Osteoblast (primary cell): ENCODE measurements at regions not wholly inside any gene's neighbourhood (a gene's known extent, or its start where the extent isn't known, plus 50 kb on each side); places are given as distances from the start of the nearest gene placed in this dataset.

ENCODE experiments used
- DNase-seq: peaks from one replicate; pipeline ENCODE4 v3.0.0; 2011; ENCODE audit warnings: low spot score, mixed read lengths; ENCODE audit not compliant: insufficient read length; ENCODE audit errors: missing footprints
- H2AFZ ChIP-seq: 2 replicates; pipeline ENCODE4 v1.6.0; 2011; ENCODE audit warnings: mild to moderate bottlenecking, low read length
- H3K27ac ChIP-seq: 2 replicates; pipeline ENCODE4 v1.5.1; 2011; ENCODE audit warnings: mild to moderate bottlenecking, low read depth, low read length, moderate library complexity
- H3K27me3 ChIP-seq: 2 replicates; pipeline ENCODE4 v1.6.0; 2012; ENCODE audit warnings: mild to moderate bottlenecking, control low read depth, inconsistent platforms, low read length, moderate library complexity; ENCODE audit not compliant: insufficient read depth
- H3K36me3 ChIP-seq: 2 replicates; pipeline ENCODE4 v1.5.1; 2011; ENCODE audit warnings: mild to moderate bottlenecking, low read length, control low read depth, moderate library complexity; ENCODE audit not compliant: insufficient read depth
- H3K4me1 ChIP-seq: 2 replicates; pipeline ENCODE4 v1.5.1; 2011; ENCODE audit warnings: mild to moderate bottlenecking, low read length, control low read depth, moderate library complexity; ENCODE audit not compliant: insufficient read depth
- H3K4me2 ChIP-seq: 2 replicates; pipeline ENCODE4 v1.6.0; 2011; ENCODE audit warnings: mild to moderate bottlenecking, low read length; ENCODE audit not compliant: insufficient read depth
- H3K4me3 ChIP-seq: fragments of 200-600 bp; sonication (generic); 3 replicates; pipeline ENCODE4 v1.5.1; 2012; ENCODE audit warnings: mild to moderate bottlenecking, low read length, inconsistent platforms; ENCODE audit not compliant: insufficient read depth
- H3K79me2 ChIP-seq: 2 replicates; pipeline ENCODE4 v1.6.0; 2012; ENCODE audit warnings: mild to moderate bottlenecking, low read length, control low read depth, inconsistent platforms; ENCODE audit not compliant: insufficient read depth
- H3K9me3 ChIP-seq: 2 replicates; pipeline ENCODE4 v1.5.1; 2011; ENCODE audit warnings: low read depth, low read length, control low read depth
- H4K20me1 ChIP-seq: 2 replicates; pipeline ENCODE4 v1.6.0; 2012; ENCODE audit warnings: mild to moderate bottlenecking, low read length, control low read depth; ENCODE audit not compliant: insufficient read depth
- TF ChIP-seq, protein P1 (sequence below): IDR thresholded peaks from 2 replicates; pipeline ENCODE4 v1.5.1; 2011; ENCODE audit warnings: mild to moderate bottlenecking, low read depth, low read length, moderate library complexity; ENCODE audit errors: extremely low read depth

DNA sequence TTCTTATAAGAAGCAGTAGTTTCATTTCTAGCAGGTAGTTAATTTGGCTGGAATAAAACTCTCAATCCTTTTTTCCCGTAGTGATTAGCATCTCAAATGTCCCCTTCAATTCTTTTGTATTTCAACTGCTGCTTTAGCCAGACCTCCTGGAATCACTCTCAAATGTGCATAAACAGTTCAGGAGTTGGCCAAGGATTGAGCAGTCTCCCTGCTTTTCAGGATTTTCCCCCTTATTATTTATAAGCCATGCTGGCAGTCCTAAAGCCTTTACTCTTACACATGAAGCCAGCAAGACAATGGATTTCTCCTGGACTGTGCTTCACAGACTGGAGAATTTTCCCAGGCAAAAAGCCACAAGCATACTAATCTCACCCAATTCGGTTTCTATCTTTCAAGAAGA lies 950.1 kb downstream of the VRK1 start:
- Histone ChIP-seq H3K9me3 (peaks cover 3% of the 10 kb centered on the region), H3K27me3 (no peaks in the 10 kb centered on the region), H2AFZ (no peak overlapping the region), H3K4me1 (no peaks in the 10 kb centered on the region), H3K4me2 (no peak overlapping the region), H3K27ac (no peak overlapping the region), H3K36me3 (no peaks in the 10 kb centered on the region), H4K20me1 (no peaks in the 10 kb centered on the region), H3K79me2 (no peaks in the 10 kb centered on the region), H3K4me3 (no peak overlapping the region)
- TF ChIP-seq, protein P1, sequence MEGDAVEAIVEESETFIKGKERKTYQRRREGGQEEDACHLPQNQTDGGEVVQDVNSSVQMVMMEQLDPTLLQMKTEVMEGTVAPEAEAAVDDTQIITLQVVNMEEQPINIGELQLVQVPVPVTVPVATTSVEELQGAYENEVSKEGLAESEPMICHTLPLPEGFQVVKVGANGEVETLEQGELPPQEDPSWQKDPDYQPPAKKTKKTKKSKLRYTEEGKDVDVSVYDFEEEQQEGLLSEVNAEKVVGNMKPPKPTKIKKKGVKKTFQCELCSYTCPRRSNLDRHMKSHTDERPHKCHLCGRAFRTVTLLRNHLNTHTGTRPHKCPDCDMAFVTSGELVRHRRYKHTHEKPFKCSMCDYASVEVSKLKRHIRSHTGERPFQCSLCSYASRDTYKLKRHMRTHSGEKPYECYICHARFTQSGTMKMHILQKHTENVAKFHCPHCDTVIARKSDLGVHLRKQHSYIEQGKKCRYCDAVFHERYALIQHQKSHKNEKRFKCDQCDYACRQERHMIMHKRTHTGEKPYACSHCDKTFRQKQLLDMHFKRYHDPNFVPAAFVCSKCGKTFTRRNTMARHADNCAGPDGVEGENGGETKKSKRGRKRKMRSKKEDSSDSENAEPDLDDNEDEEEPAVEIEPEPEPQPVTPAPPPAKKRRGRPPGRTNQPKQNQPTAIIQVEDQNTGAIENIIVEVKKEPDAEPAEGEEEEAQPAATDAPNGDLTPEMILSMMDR, result no peak
- no peak for DNase-seq

DNA sequence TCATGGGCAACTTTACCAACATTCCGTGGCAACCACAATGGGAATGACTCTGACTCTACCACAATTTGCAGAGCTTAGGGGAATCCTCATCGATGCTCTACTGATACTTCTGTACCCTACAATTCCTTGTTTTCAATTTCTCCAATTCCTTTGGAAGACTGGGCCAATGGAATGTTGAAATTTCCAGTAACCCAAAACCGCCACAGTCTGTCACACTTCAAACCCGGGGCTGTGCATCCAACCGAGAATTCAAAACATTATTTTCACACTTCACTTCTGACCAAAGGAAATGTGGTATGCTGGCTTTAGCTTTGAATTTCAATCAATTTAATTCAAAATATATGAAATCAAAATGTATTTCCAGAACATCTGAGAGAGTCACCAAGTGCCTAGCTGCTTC lies 951.4 kb downstream of the VRK1 start:
- no peaks in the 10 kb centered on the region for H3K36me3 ChIP-seq
- no peaks in the 10 kb centered on the region for H3K79me2 ChIP-seq
- no peak for DNase-seq
- no peak overlapping the region for H3K27ac ChIP-seq
- no peaks in the 10 kb centered on the region for H3K27me3 ChIP-seq
- H4K20me1 ChIP-seq, result no peaks in the 10 kb centered on the region
- no peaks in the 10 kb centered on the region for H3K4me1 ChIP-seq
- no peak overlapping the region for H3K4me2 ChIP-seq
- no peak overlapping the region for H3K4me3 ChIP-seq
- no peak overlapping the region for H2AFZ ChIP-seq
- TF ChIP-seq, protein P1, result no peak
- H3K9me3 ChIP-seq, result peaks cover 3% of the 10 kb centered on the region

DNA sequence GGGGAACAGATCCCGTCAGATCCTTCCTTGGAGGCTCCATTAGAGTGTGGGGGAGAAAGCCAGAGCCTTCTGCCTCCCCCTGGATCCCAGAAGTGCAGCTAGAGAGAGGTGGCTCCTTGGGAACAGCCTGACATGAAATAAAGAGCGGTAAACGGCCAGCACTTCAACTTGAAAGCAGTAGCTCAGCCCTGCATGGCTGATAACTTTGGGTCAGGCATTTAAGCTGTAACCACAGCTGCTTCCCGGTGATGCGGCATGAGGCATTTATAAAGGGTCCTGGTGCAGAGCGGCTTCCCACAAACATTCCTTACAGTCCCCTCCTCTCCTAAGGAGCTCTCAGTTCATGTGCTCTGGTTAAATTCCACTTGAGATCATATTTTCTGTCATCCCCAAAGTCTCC lies 960.3 kb downstream of the VRK1 start:
- TF ChIP-seq, protein P1, result no peak
- no peaks in the 10 kb centered on the region for H3K36me3 ChIP-seq
- H3K4me1 ChIP-seq, result no peaks in the 10 kb centered on the region
- no peak for DNase-seq
- H3K4me2 ChIP-seq, result no peak overlapping the region
- no peaks in the 10 kb centered on the region for H3K79me2 ChIP-seq
- no peak overlapping the region for H3K27ac ChIP-seq
- H3K9me3 ChIP-seq, result no peaks in the 10 kb centered on the region
- no peak overlapping the region for H3K4me3 ChIP-seq
- no peaks in the 10 kb centered on the region for H4K20me1 ChIP-seq
- H3K27me3 ChIP-seq, result no peaks in the 10 kb centered on the region
- H2AFZ ChIP-seq, result no peak overlapping the region

DNA sequence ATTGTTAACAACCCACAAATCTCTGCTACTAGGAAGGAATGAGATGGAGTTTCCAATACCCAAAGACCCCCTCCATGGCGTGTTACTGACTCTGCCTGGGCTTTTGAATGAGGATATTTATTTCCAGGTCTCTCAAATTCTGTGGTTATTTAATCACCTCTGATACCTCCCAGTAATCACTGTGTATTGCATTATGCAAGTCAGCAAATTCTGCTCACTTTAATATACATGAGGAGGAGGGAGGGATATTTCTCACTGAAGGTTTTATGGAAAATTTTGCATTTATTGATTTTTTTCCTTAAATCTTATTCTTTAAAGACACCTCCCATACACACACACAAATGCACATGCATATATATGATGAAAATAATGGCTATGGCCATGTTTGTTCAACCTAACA lies 962.9 kb downstream of the VRK1 start:
- Histone ChIP-seq H3K4me2 (no peak overlapping the region), H3K9me3 (no peaks in the 10 kb centered on the region), H3K36me3 (no peaks in the 10 kb centered on the region), H3K4me1 (no peaks in the 10 kb centered on the region), H3K27me3 (no peaks in the 10 kb centered on the region), H2AFZ (no peak overlapping the region), H4K20me1 (no peaks in the 10 kb centered on the region), H3K79me2 (no peaks in the 10 kb centered on the region), H3K27ac (no peak overlapping the region), H3K4me3 (no peak overlapping the region)
- no peak for DNase-seq
- TF ChIP-seq, protein P1, result no peak
